OCI-LY3 (cell line): ENCODE measurements at regions not wholly inside any gene's neighbourhood (a gene's known extent, or its start where the extent isn't known, plus 50 kb on each side); places are given as distances from the start of the nearest gene placed in this dataset.
A peak's percentile ranks its signal among the peaks of the same experiment; 100 is the strongest.

Experiments used
- H2AFZ ChIP-seq: fragments of 200-600, 300-600 bp; shearing (Covaris generic); 2 replicates; pipeline ENCODE4 v1.6.0; 2014; ENCODE audit warnings: antibody characterized with exemption, low read depth, low read length
- H3K27ac ChIP-seq: fragments of 200-600, 300-600 bp; sonication (generic); 2 replicates; pipeline ENCODE4 v1.5.1; 2014; ENCODE audit warnings: mild to moderate bottlenecking, low read length, moderate library complexity, mixed read lengths
- H3K27me3 ChIP-seq: fragments of 200-600, 300-600 bp; sonication (generic); 2 replicates; pipeline ENCODE4 v1.6.1; 2014; ENCODE audit warnings: low read depth, low read length, mixed read lengths
- H3K36me3 ChIP-seq: fragments of 200-600, 300-600 bp; sonication (generic); replicated peaks from 2 replicates; pipeline ENCODE3; 2014; ENCODE audit warnings: low read depth, low read length, mixed read lengths
- H3K4me1 ChIP-seq: fragments of 300-600, 200-600 bp; sonication (generic); 2 replicates; pipeline ENCODE4 v1.6.1; 2014; ENCODE audit warnings: low read length, mixed read lengths
- H3K4me2 ChIP-seq: fragments of 200-600, 300-600 bp; sonication (generic); 2 replicates; pipeline ENCODE4 v1.6.1; 2014; ENCODE audit warnings: low read length, mixed read lengths
- H3K4me3 ChIP-seq: fragments of 300-600, 200-600 bp; sonication (generic); 2 replicates; pipeline ENCODE4 v1.5.1; 2014; ENCODE audit warnings: antibody characterized with exemption, mild to moderate bottlenecking, low read length, moderate library complexity
- H3K79me2 ChIP-seq: fragments of 300-600, 200-600 bp; shearing (Covaris generic); 2 replicates; pipeline ENCODE4 v1.6.1; 2014; ENCODE audit warnings: mild to moderate bottlenecking, low read length, mixed read lengths
- H3K9ac ChIP-seq: fragments of 300-600, 200-600 bp; shearing (Covaris generic); 2 replicates; pipeline ENCODE4 v1.6.0; 2014; ENCODE audit warnings: mild to moderate bottlenecking, low read length, moderate library complexity
- H3K9me3 ChIP-seq: fragments of 200-600, 300-600 bp; shearing (Covaris generic); 2 replicates; pipeline ENCODE4 v1.6.1; 2014; ENCODE audit warnings: low read length, mixed read lengths; ENCODE audit not compliant: insufficient read depth
- H4K20me1 ChIP-seq: fragments of 200-600, 300-600 bp; sonication (generic); 2 replicates; pipeline ENCODE4 v1.6.1; 2016; ENCODE audit warnings: low read length, mixed read lengths; ENCODE audit not compliant: insufficient read depth
- EZH2phosphoT487 ChIP-seq: fragments of 200-600 bp; shearing (Covaris generic); IDR thresholded peaks from 2 replicates; pipeline ENCODE4 v1.6.1; 2018; ENCODE audit warnings: antibody characterized with exemption, mixed run types, low read depth
- TF ChIP-seq, protein P1 (sequence below): fragments of 200-600, 300-600 bp; sonication (generic); IDR thresholded peaks from 2 replicates; pipeline ENCODE4 v1.5.1; 2014; ENCODE audit warnings: antibody characterized with exemption, low read length, low read depth

DNA sequence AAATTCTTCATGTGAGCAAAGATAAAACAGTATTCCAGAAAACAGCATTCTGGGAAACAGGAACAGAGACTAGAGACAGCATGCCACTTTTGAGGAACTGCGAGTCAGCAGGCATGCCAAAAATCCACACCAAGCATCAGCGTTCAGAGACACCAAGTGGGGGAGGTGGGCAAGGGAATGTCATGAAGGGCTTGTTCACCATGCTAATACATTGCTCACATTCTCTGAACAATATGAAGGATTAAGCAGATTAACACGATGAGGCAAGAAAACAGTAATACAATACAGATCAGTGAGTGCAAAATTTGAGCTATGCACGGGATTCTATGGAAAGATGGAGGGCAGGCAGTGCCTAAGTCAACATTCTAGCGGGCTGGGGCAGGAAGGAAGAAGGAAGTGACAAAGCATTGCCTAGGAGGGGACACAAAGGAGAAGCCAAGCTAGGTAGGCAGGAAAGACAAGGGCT lies 278.3 kb downstream of the FBXW7 start:
- Histone ChIP-seq H3K4me3 (no peak overlapping the region), H2AFZ (no peak overlapping the region; the same call in 1 of the 2 replicates), H3K27me3 (no peaks in the 10 kb centered on the region), H3K4me2 (peak overlapping the region; percentile 29), H4K20me1 (no peaks in the 10 kb centered on the region), H3K9ac (no peak overlapping the region), H3K9me3 (peaks cover 4% of the 10 kb centered on the region; the same call in 1 of the 2 replicates), H3K79me2 (no peaks in the 10 kb centered on the region), H3K36me3 (no peaks in the 10 kb centered on the region), H3K4me1 (peaks cover 12% of the 10 kb centered on the region), H3K27ac (no peak overlapping the region)
- TF ChIP-seq EZH2phosphoT487: no peak
- TF ChIP-seq, protein P1, sequence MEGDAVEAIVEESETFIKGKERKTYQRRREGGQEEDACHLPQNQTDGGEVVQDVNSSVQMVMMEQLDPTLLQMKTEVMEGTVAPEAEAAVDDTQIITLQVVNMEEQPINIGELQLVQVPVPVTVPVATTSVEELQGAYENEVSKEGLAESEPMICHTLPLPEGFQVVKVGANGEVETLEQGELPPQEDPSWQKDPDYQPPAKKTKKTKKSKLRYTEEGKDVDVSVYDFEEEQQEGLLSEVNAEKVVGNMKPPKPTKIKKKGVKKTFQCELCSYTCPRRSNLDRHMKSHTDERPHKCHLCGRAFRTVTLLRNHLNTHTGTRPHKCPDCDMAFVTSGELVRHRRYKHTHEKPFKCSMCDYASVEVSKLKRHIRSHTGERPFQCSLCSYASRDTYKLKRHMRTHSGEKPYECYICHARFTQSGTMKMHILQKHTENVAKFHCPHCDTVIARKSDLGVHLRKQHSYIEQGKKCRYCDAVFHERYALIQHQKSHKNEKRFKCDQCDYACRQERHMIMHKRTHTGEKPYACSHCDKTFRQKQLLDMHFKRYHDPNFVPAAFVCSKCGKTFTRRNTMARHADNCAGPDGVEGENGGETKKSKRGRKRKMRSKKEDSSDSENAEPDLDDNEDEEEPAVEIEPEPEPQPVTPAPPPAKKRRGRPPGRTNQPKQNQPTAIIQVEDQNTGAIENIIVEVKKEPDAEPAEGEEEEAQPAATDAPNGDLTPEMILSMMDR: no peak

DNA sequence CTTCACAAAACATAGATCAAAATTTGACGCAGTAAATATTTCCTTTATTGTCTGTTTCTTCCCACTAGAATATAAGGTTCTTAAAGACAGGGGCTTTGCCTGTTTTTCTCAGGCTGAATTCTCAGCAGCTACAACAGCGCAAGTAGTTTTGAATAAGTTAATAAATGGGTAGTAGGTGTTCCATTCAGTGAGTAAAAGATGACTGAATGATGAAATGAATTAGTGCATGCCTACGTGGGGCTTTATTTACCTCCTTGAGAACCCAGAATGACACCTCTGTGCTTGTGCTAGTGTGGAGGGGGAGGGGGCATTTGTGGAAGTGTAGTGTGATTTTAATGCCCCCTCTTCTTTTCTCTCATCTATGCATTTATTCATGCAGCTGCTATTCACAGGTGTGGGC lies 278.9 kb downstream of the FBXW7 start:
- no peak overlapping the region for H3K4me3 ChIP-seq
- H2AFZ ChIP-seq: no peak overlapping the region
- H3K4me2 ChIP-seq: peak overlapping the region; percentile 29; the same call in 1 of the 2 replicates
- H3K79me2 ChIP-seq: no peaks in the 10 kb centered on the region
- no peaks in the 10 kb centered on the region for H3K27me3 ChIP-seq
- no peak overlapping the region for H3K27ac ChIP-seq
- no peaks in the 10 kb centered on the region for H3K36me3 ChIP-seq
- H4K20me1 ChIP-seq: no peaks in the 10 kb centered on the region
- no peak for TF ChIP-seq EZH2phosphoT487
- TF ChIP-seq, protein P1: no peak
- no peak overlapping the region for H3K9ac ChIP-seq
- H3K4me1 ChIP-seq: peaks cover 12% of the 10 kb centered on the region
- peaks cover 4% of the 10 kb centered on the region; the same call in 1 of the 2 replicates for H3K9me3 ChIP-seq

DNA sequence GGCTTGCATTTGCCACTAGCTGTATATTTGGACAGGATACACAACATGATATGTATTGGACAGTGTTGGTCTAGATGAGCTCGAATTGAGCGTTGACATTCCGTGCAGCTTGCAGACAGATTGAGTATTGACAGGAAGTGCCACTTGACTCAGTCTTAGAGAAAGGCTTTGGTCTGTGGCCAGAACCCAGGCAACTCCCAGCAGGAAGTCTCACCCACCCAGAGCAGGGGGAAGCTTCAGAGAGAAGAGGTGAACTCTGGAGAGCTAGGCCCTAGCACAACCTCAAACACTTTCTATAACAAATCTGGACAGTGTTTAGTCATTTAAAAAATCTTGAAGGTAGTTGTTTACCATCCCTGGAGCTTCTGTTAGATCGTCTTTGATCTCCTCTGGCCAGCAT lies 280.5 kb downstream of the FBXW7 start:
- H3K4me1 ChIP-seq: peaks cover 12% of the 10 kb centered on the region
- H3K4me3 ChIP-seq: no peak overlapping the region
- no peaks in the 10 kb centered on the region for H4K20me1 ChIP-seq
- H3K27ac ChIP-seq: no peak overlapping the region
- H3K9me3 ChIP-seq: no peaks in the 10 kb centered on the region
- no peaks in the 10 kb centered on the region for H3K36me3 ChIP-seq
- no peaks in the 10 kb centered on the region for H3K79me2 ChIP-seq
- no peak overlapping the region for H3K9ac ChIP-seq
- TF ChIP-seq EZH2phosphoT487: no peak
- TF ChIP-seq, protein P1: no peak
- no peaks in the 10 kb centered on the region for H3K27me3 ChIP-seq
- no peak overlapping the region for H3K4me2 ChIP-seq
- no peak overlapping the region for H2AFZ ChIP-seq

DNA sequence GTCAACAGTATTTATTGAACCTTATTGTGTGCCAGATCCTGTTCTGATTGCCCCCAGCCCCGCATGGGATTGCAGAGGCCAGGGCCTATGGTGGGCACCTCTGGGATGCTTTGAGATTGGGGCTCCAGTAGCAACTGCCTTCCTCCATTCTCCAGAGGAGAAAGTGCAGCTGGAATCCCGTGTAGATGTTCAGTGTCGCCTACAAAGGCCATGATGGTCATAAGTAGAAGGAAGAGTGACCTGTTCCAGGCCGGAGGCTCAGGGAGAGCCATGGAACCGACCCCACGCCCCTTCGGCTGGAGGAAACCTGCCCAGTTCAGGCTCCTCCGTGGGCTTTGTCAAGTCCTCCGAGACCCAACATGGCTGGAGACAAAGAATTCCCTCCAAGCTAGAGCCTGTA lies 287.5 kb downstream of the FBXW7 start:
- H3K27ac ChIP-seq: no peak overlapping the region

More for the DNA sequence above, 287.5 kb downstream of the FBXW7 start:
- Histone ChIP-seq H3K4me1 (no peaks in the 10 kb centered on the region), H3K27me3 (0 out of 2 replicates have a peak, but pooled peaks cover 9% of the 10 kb centered on the region), H3K79me2 (no peaks in the 10 kb centered on the region), H3K36me3 (no peaks in the 10 kb centered on the region), H4K20me1 (no peaks in the 10 kb centered on the region), H3K4me3 (no peak overlapping the region), H2AFZ (no peak overlapping the region), H3K4me2 (no peak overlapping the region), H3K9ac (no peak overlapping the region), H3K9me3 (no peaks in the 10 kb centered on the region)
- TF ChIP-seq, protein P1: no peak
- TF ChIP-seq EZH2phosphoT487: no peak
